Suprapubic skin (tissue), 4 donors: ENCODE measurements at regions not wholly inside any gene's neighbourhood (a gene's known extent, or its start where the extent isn't known, plus 50 kb on each side); places are given as distances from the start of the nearest gene placed in this dataset.
"Not testable (repeated sequence)": the region's sequence is repeated elsewhere in the genome, so short reads cannot be mapped to it uniquely, and the experiment has no call there.

Source experiments
- EP300 ChIP-seq: sonication (generic); formaldehyde crosslinking; IDR thresholded peaks from one replicate; pipeline ENCODE4 v1.6.1; 2017; ENCODE audit warnings: antibody characterized with exemption
- POLR2A ChIP-seq, 2 donors: fragments of 450-650 bp; IDR thresholded peaks; one replicate each; pipeline ENCODE4 v1.6.1; 2017; ENCODE audit warnings: antibody characterized with exemption in 2 of 2, mild to moderate bottlenecking in 2 of 2, moderate library complexity in 2 of 2
- POLR2AphosphoS5 ChIP-seq, 3 donors: sonication (generic); formaldehyde crosslinking; IDR thresholded peaks; one replicate each; pipeline ENCODE4 v1.6.1; 2017; ENCODE audit warnings: antibody characterized with exemption in 3 of 3
- TF ChIP-seq, protein P1 (sequence below), 2 donors: fragments of 200-600 bp in 1 of 2; fragments of 450-650 bp in 1 of 2; sonication (generic) in 1 of 2; IDR thresholded peaks; one replicate each; pipeline ENCODE4 v1.5.1; 2016 to 2019; ENCODE audit warnings: antibody characterized with exemption in 2 of 2, mild to moderate bottlenecking in 1 of 2, moderate library complexity in 1 of 2

DNA sequence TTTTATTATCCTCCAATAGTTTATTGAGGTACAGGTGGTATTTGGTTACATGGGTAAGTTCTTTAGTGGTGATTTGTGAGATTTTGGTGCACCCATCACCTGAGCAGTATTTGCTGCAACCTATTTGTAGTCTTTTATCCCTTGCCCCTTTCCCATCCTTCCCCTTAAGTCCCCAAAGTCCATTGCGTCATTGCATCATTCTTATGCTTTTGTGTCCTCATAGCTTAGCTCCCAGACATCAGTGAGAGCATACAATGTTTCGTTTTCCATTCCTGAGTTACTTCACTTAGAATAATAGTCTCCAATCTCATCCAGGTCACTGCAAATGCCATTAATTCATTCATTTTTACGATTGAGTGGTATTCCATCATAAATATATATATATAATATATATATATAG lies 229.9 kb upstream of the TFPI start:
- not testable (repeated sequence) for TF ChIP-seq POLR2A (IDR thresholded peaks at IDR 0.05); EP300; POLR2AphosphoS5 (IDR thresholded peaks at IDR 0.05)
- TF ChIP-seq, protein P1, sequence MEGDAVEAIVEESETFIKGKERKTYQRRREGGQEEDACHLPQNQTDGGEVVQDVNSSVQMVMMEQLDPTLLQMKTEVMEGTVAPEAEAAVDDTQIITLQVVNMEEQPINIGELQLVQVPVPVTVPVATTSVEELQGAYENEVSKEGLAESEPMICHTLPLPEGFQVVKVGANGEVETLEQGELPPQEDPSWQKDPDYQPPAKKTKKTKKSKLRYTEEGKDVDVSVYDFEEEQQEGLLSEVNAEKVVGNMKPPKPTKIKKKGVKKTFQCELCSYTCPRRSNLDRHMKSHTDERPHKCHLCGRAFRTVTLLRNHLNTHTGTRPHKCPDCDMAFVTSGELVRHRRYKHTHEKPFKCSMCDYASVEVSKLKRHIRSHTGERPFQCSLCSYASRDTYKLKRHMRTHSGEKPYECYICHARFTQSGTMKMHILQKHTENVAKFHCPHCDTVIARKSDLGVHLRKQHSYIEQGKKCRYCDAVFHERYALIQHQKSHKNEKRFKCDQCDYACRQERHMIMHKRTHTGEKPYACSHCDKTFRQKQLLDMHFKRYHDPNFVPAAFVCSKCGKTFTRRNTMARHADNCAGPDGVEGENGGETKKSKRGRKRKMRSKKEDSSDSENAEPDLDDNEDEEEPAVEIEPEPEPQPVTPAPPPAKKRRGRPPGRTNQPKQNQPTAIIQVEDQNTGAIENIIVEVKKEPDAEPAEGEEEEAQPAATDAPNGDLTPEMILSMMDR (IDR thresholded peaks at IDR 0.05) = not testable (repeated sequence)
